Neural crest cell (in vitro differentiated cells): ENCODE measurements at regions not wholly inside any gene's neighbourhood (a gene's known extent, or its start where the extent isn't known, plus 50 kb on each side); places are given as distances from the start of the nearest gene placed in this dataset.
A peak's percentile ranks its signal among the peaks of the same experiment; 100 is the strongest.

Experiments used
- DNase-seq: peaks from one replicate; pipeline ENCODE4 v3.0.0; 2021; ENCODE audit warnings: low read depth, mixed read lengths, low spot score
- H3K27ac Mint-ChIP-seq: one replicate; pipeline ENCODE4 v1.8.0; 2021; ENCODE audit warnings: mild to moderate bottlenecking, mixed read lengths; ENCODE audit not compliant: unreplicated experiment
- H3K27me3 Mint-ChIP-seq: 2 replicates; pipeline ENCODE4 v1.8.0; 2021; ENCODE audit warnings: low read depth, mild to moderate bottlenecking, mixed read lengths
- H3K36me3 Mint-ChIP-seq: 2 replicates; pipeline ENCODE4 v1.8.0; 2021; ENCODE audit warnings: low read depth, mild to moderate bottlenecking, mixed read lengths
- H3K4me1 Mint-ChIP-seq: 2 replicates; pipeline ENCODE4 v1.8.0; 2021; ENCODE audit warnings: mixed read lengths
- H3K4me3 Mint-ChIP-seq: one replicate; pipeline ENCODE4 v1.8.0; 2021; ENCODE audit warnings: mild to moderate bottlenecking, mixed read lengths
- H3K9me3 Mint-ChIP-seq: 2 replicates; pipeline ENCODE4 v1.8.0; 2021; ENCODE audit warnings: mixed read lengths
- CTCF ChIP-seq: fragments of 200-600 bp; sonication (generic); conservative IDR thresholded peaks from 2 replicates; pipeline ENCODE4 v1.5.0; 2021; ENCODE audit warnings: antibody characterized with exemption, mild to moderate bottlenecking

GRCh38 chr6:4318321-4318720 lies 182.9 kb upstream of the ECI2 start:
- Mint-ChIP-seq H3K36me3 (peaks cover 10% of the 10 kb centered on the region), H3K4me3 (no peak overlapping the region), H3K27ac (no peak overlapping the region)

GRCh38 chr6:4316867-4317400 lies 181.6 kb upstream of the ECI2 start:
- Mint-ChIP-seq H3K4me1 (peaks cover 25% of the 10 kb centered on the region), H3K27ac (no peak overlapping the region), H3K4me3 (no peak overlapping the region), H3K36me3 (peaks cover 15% of the 10 kb centered on the region), H3K27me3 (no peaks in the 10 kb centered on the region), H3K9me3 (peaks cover 15% of the 10 kb centered on the region)
- no peak for TF ChIP-seq CTCF
- no peak for DNase-seq

More at GRCh38 chr6:4318321-4318720, 182.9 kb upstream of the ECI2 start:
- peaks cover 33% of the 10 kb centered on the region for H3K4me1 Mint-ChIP-seq
- no peak for DNase-seq
- H3K9me3 Mint-ChIP-seq, result peaks cover 19% of the 10 kb centered on the region
- TF ChIP-seq CTCF, result no peak
- no peaks in the 10 kb centered on the region for H3K27me3 Mint-ChIP-seq

- Mint-ChIP-seq H3K27me3 (no peaks in the 10 kb centered on the region), H3K27ac (no peak overlapping the region), H3K36me3 (peaks cover 25% of the 10 kb centered on the region), H3K4me3 (no peak overlapping the region), H3K9me3 (peaks cover 29% of the 10 kb centered on the region), H3K4me1 (peaks cover 14% of the 10 kb centered on the region)
- DNase-seq, result no peak
- TF ChIP-seq CTCF, result no peak
Observed at GRCh38 chr6:4314201-4314707, 178.9 kb upstream of the ECI2 start.

GRCh38 chr6:4313044-4313686 lies 177.8 kb upstream of the ECI2 start:
- Mint-ChIP-seq H3K27ac (no peak overlapping the region), H3K4me1 (peaks cover 5% of the 10 kb centered on the region), H3K4me3 (no peak overlapping the region), H3K9me3 (peaks cover 25% of the 10 kb centered on the region), H3K36me3 (peaks cover 25% of the 10 kb centered on the region), H3K27me3 (no peaks in the 10 kb centered on the region)
- DNase-seq, result no peak
- peak; percentile 48 for TF ChIP-seq CTCF

GRCh38 chr6:4311976-4312860 lies 176.8 kb upstream of the ECI2 start:
- no peak overlapping the region for H3K27ac Mint-ChIP-seq
- no peak overlapping the region for H3K4me3 Mint-ChIP-seq
- peaks cover 24% of the 10 kb centered on the region for H3K9me3 Mint-ChIP-seq

More at GRCh38 chr6:4311976-4312860, 176.8 kb upstream of the ECI2 start:
- no peaks in the 10 kb centered on the region for H3K4me1 Mint-ChIP-seq
- no peak for TF ChIP-seq CTCF
- H3K36me3 Mint-ChIP-seq, result peaks cover 25% of the 10 kb centered on the region
- no peak for DNase-seq
- no peaks in the 10 kb centered on the region for H3K27me3 Mint-ChIP-seq
